AG08396 (cell line): ENCODE measurements at regions not wholly inside any gene's neighbourhood (a gene's known extent, or its start where the extent isn't known, plus 50 kb on each side); places are given as distances from the start of the nearest gene placed in this dataset.
"Not testable (repeated sequence)": the region's sequence is repeated elsewhere in the genome, so short reads cannot be mapped to it uniquely, and the experiment has no call there.

Source experiments
- DNase-seq: peaks from one replicate; pipeline ENCODE4 v3.0.0; 2012; ENCODE audit warnings: low spot score, mixed read lengths

- DNase-seq = no peak
These were observed 57.7 kb upstream of the AADACL2 start for GRCh38 chr3:151675858-151676615.

- DNase-seq = no peak
These were observed 59.8 kb upstream of the AADACL2 start for GRCh38 chr3:151673974-151674373.

- not testable (repeated sequence) for DNase-seq
These were observed 66.0 kb upstream of the AADACL2 start for GRCh38 chr3:151667762-151668161.

- DNase-seq = no peak
These were observed 72.8 kb upstream of the AADACL2 start for GRCh38 chr3:151660885-151661284.

GRCh38 chr3:151644986-151645385 lies 88.7 kb upstream of the AADACL2 start:
- DNase-seq = no peak

GRCh38 chr3:151644020-151644620 lies 89.6 kb upstream of the AADACL2 start:
- DNase-seq = no peak

- no peak for DNase-seq
These were observed 94.3 kb upstream of the AADACL2 start for GRCh38 chr3:151639418-151639740.

GRCh38 chr3:151638555-151639417 lies 94.9 kb upstream of the AADACL2 start:
- no peak for DNase-seq

- no peak for DNase-seq
These were observed 97.8 kb upstream of the AADACL2 start for GRCh38 chr3:151635905-151636304.

- DNase-seq = no peak
These were observed 101.8 kb upstream of the AADACL2 start for GRCh38 chr3:151631946-151632345.

GRCh38 chr3:151630938-151631441 lies 102.7 kb upstream of the AADACL2 start:
- DNase-seq = no peak

- DNase-seq = no peak
These were observed 103.7 kb upstream of the AADACL2 start for GRCh38 chr3:151630035-151630434.

- DNase-seq = no peak
These were observed 108.1 kb upstream of the AADACL2 start for GRCh38 chr3:151625586-151625985.

- DNase-seq = no peak
These were observed 108.6 kb upstream of the AADACL2 start for GRCh38 chr3:151625086-151625485.

- no peak for DNase-seq
These were observed 113.7 kb upstream of the AADACL2 start for GRCh38 chr3:151620071-151620470.

GRCh38 chr3:151615464-151615863 lies 118.3 kb upstream of the AADACL2 start:
- no peak for DNase-seq

GRCh38 chr3:151612115-151612514 lies 121.6 kb upstream of the AADACL2 start:
- DNase-seq = no peak

- DNase-seq = no peak
These were observed 122.3 kb upstream of the AADACL2 start for GRCh38 chr3:151611419-151611818.

GRCh38 chr3:151609491-151609890 lies 124.2 kb upstream of the AADACL2 start:
- no peak for DNase-seq

- DNase-seq = no peak
These were observed 128.8 kb upstream of the AADACL2 start for GRCh38 chr3:151604891-151605290.

GRCh38 chr3:151600783-151601182 lies 132.9 kb upstream of the AADACL2 start:
- DNase-seq = no peak

GRCh38 chr3:151599103-151599672 lies 134.5 kb upstream of the AADACL2 start:
- no peak for DNase-seq
